CD14-positive monocyte (primary cell): ENCODE measurements at regions not wholly inside any gene's neighbourhood (a gene's known extent, or its start where the extent isn't known, plus 50 kb on each side); places are given as distances from the start of the nearest gene placed in this dataset.

Experiments used
- DNase-seq, 3 donors: peaks; one replicate each; pipeline ENCODE4 v3.0.0-alpha.2; 2011 to 2022
- H2AFZ ChIP-seq: 2 replicates; pipeline ENCODE4 v1.6.0; 2012; ENCODE audit warnings: mild to moderate bottlenecking, low read depth, low read length, inconsistent platforms; ENCODE audit not compliant: insufficient read depth, poor library complexity, severe bottlenecking
- H3K27ac ChIP-seq, 2 donors: 1 replicate in 1 of 2; 2 replicates in 1 of 2; pipeline ENCODE4 v1.5.1; 2012 to 2013; ENCODE audit warnings: low read length in 2 of 2, control low read depth in 1 of 2, inconsistent platforms in 1 of 2, low read depth in 1 of 2, mild to moderate bottlenecking in 1 of 2
- H3K27me3 ChIP-seq, 2 donors: one replicate each; pipeline versions ENCODE4 v1.6.0 to v1.6.1; 2011 to 2013; ENCODE audit warnings: low read length in 2 of 2; ENCODE audit not compliant: control insufficient read depth in 2 of 2, insufficient read depth in 2 of 2
- H3K36me3 ChIP-seq, 2 donors: replicated peaks in 1 of 2; 1 replicate in 1 of 2; 2 replicates in 1 of 2; pipeline versions ENCODE4 v1.5.1 to v1.6.1; 2012 to 2013; ENCODE audit warnings: low read length in 2 of 2, control low read depth in 1 of 2, inconsistent platforms in 1 of 2, mild to moderate bottlenecking in 1 of 2; ENCODE audit not compliant: insufficient read depth in 2 of 2, control insufficient read depth in 1 of 2
- H3K4me1 ChIP-seq, 2 donors: 1 replicate in 1 of 2; 2 replicates in 1 of 2; pipeline versions ENCODE4 v1.5.1 to v1.6.1; 2012 to 2013; ENCODE audit warnings: low read length in 2 of 2, control low read depth in 1 of 2, inconsistent platforms in 1 of 2, mild to moderate bottlenecking in 1 of 2, moderate library complexity in 1 of 2; ENCODE audit not compliant: insufficient read depth in 2 of 2, control insufficient read depth in 1 of 2
- H3K4me2 ChIP-seq: replicated peaks from 2 replicates; pipeline ENCODE3; 2012; ENCODE audit warnings: low read length, moderate library complexity, mild to moderate bottlenecking; ENCODE audit not compliant: poor library complexity, severe bottlenecking; ENCODE audit errors: extremely low read depth
- H3K4me3 ChIP-seq, 3 experiments: fragments of 200-600 bp in 1 of 3; sonication (generic) in 1 of 3; replicated peaks in 1 of 3; 1 replicate in 2 of 3; 2 replicates in 1 of 3; pipeline ENCODE4 v1.5.1; 2011 to 2013; ENCODE audit warnings: low read length in 3 of 3, mild to moderate bottlenecking in 3 of 3, control low read depth in 2 of 3, low read depth in 2 of 3, inconsistent platforms in 1 of 3, moderate library complexity in 1 of 3
- H3K79me2 ChIP-seq: 2 replicates; pipeline ENCODE4 v1.6.0; 2012; ENCODE audit warnings: mild to moderate bottlenecking, control low read depth, inconsistent platforms, low read length, moderate library complexity; ENCODE audit not compliant: insufficient read depth
- H3K9ac ChIP-seq: 2 replicates; pipeline ENCODE4 v1.6.0; 2017; ENCODE audit warnings: low read length, mild to moderate bottlenecking; ENCODE audit not compliant: insufficient read depth, poor library complexity, severe bottlenecking
- H3K9me3 ChIP-seq, 2 donors: replicated peaks in 1 of 2; 1 replicate in 1 of 2; 2 replicates in 1 of 2; pipeline versions ENCODE4 v1.5.1 to v1.6.1; 2012 to 2013; ENCODE audit warnings: low read length in 2 of 2, control low read depth in 1 of 2; ENCODE audit not compliant: control insufficient read depth in 1 of 2, insufficient read depth in 1 of 2
- H4K20me1 ChIP-seq: 2 replicates; pipeline ENCODE4 v1.6.0; 2012; ENCODE audit warnings: mild to moderate bottlenecking, low read length, control low read depth, moderate library complexity; ENCODE audit not compliant: insufficient read depth
- H3K27ac Mint-ChIP-seq, 7 donors: one replicate each; pipeline ENCODE4 v1.8.0; 2020; ENCODE audit warnings: mild to moderate bottlenecking in 7 of 7, mixed read lengths in 7 of 7, moderate library complexity in 6 of 7, inconsistent platforms in 2 of 7
- H3K27me3 Mint-ChIP-seq, 3 donors: one replicate each; pipeline ENCODE4 v1.8.0; 2021 to 2022; ENCODE audit warnings: low read depth in 3 of 3, mild to moderate bottlenecking in 3 of 3, mixed read lengths in 3 of 3, moderate library complexity in 3 of 3, inconsistent platforms in 1 of 3
- H3K36me3 Mint-ChIP-seq, 2 donors: one replicate each; pipeline ENCODE4 v1.8.0; 2020; ENCODE audit warnings: mixed read lengths in 2 of 2, inconsistent platforms in 1 of 2, mild to moderate bottlenecking in 1 of 2
- H3K4me1 Mint-ChIP-seq: one replicate; pipeline ENCODE4 v1.8.0; 2020; ENCODE audit warnings: mild to moderate bottlenecking, mixed read lengths
- H3K4me3 Mint-ChIP-seq, 2 donors: one replicate each; pipeline ENCODE4 v1.8.0; 2020; ENCODE audit warnings: mild to moderate bottlenecking in 2 of 2, mixed read lengths in 2 of 2, moderate library complexity in 1 of 2
- H3K9me3 Mint-ChIP-seq, 7 donors: one replicate each; pipeline ENCODE4 v1.8.0; 2020 to 2022; ENCODE audit warnings: mixed read lengths in 7 of 7, mild to moderate bottlenecking in 6 of 7, moderate library complexity in 6 of 7, inconsistent platforms in 2 of 7
- WGBS: methylation state at CpG from one replicate; pipeline ENCODE4 v1.1.5; 2013; ENCODE audit warnings: missing lambda C conversion rate; ENCODE audit not compliant: insufficient coverage; 5-methylcytosine and 5-hydroxymethylcytosine counted together
- intact Hi-C, 2 donors: fragments of 100-400 bp; cut with micrococcal nuclease; formaldehyde crosslinking; loops; one replicate each; pipeline versions ENCODE4 v1.15.0 to v1.15.1; 2023
- TF ChIP-seq, protein P1 (sequence below): fragments of 200-600 bp; IDR thresholded peaks from one replicate; pipeline ENCODE4 v1.8.0; 2022; ENCODE audit warnings: antibody characterized with exemption, mild to moderate bottlenecking

GRCh38 chr1:214186103-214186824 lies 94.7 kb upstream of the SMYD2 start:
- Mint-ChIP-seq H3K4me1 (peaks cover 5% of the 10 kb centered on the region), H3K36me3 (no peaks in the 10 kb centered on the region), H3K4me3 (no peak overlapping the region), H3K27ac (no peak overlapping the region), H3K27me3 (peaks cover 33 to 60% (median 46%) of the 10 kb centered on the region in 3 donors), H3K9me3 (peaks cover 0 to 9% (median 5%) of the 10 kb centered on the region in 7 donors)
- Histone ChIP-seq H2AFZ (no peak overlapping the region), H3K4me1 (no peaks in the 10 kb centered on the region), H3K27me3 (peaks cover 37 to 53% of the 10 kb centered on the region in 2 donors), H4K20me1 (no peaks in the 10 kb centered on the region), H3K9ac (no peak overlapping the region), H3K4me2 (no peak overlapping the region), H3K4me3 (no peak overlapping the region), H3K79me2 (no peaks in the 10 kb centered on the region), H3K9me3 (peaks cover 0 to 10% of the 10 kb centered on the region in 2 donors), H3K36me3 (no peaks in the 10 kb centered on the region), H3K27ac (no peak overlapping the region)
- TF ChIP-seq, protein P1, sequence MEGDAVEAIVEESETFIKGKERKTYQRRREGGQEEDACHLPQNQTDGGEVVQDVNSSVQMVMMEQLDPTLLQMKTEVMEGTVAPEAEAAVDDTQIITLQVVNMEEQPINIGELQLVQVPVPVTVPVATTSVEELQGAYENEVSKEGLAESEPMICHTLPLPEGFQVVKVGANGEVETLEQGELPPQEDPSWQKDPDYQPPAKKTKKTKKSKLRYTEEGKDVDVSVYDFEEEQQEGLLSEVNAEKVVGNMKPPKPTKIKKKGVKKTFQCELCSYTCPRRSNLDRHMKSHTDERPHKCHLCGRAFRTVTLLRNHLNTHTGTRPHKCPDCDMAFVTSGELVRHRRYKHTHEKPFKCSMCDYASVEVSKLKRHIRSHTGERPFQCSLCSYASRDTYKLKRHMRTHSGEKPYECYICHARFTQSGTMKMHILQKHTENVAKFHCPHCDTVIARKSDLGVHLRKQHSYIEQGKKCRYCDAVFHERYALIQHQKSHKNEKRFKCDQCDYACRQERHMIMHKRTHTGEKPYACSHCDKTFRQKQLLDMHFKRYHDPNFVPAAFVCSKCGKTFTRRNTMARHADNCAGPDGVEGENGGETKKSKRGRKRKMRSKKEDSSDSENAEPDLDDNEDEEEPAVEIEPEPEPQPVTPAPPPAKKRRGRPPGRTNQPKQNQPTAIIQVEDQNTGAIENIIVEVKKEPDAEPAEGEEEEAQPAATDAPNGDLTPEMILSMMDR: no peak
- no CpG with 5 or more reads among the region's 4 CpGs for WGBS
- DNase-seq: no peak
- intact Hi-C loops: no loop called here

DNA sequence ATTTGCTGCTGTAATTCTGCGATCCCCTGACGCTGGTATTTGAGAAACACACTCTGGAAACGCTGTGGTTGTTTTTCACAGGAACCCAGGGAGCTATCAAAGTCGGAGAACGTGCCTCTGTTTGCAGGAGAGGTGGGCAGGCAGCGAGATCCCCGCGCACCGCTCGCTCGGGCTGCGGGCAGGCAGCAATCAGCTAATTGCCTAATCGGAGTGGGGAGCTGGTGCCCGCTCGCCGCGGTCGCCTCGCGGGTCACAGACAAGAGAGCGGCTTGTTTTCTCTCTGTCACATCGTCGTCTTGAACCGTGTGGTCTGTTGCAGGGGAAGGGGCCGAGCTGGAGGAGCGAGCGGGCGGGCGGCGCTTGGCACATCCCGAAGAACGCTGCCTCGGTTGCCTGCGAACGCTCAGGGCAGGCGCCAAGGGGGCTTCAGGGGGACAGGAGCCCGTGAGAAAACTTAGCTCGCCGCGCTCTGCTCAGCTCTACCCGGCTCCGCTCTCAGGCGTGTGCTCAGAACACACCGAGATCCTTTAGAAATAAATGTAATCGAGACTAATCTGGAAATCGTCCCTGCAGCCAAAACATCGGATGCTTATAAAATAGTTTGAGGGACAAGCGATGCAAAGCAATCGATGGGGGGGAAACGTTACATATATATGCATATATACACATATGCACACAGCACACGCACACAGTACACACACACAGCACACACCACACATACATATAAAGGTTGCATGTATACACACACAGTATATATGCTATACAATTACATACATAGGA lies 93.6 kb upstream of the SMYD2 start:
- Histone ChIP-seq H3K4me2 (no peak overlapping the region), H3K4me1 (no peaks in the 10 kb centered on the region), H3K36me3 (no peaks in the 10 kb centered on the region), H3K9me3 (peaks cover 0 to 10% of the 10 kb centered on the region in 2 donors), H2AFZ (no peak overlapping the region), H3K27ac (no peak overlapping the region), H3K4me3 (no peak overlapping the region), H3K79me2 (no peaks in the 10 kb centered on the region), H4K20me1 (no peaks in the 10 kb centered on the region), H3K27me3 (peaks cover 37 to 53% of the 10 kb centered on the region in 2 donors), H3K9ac (no peak overlapping the region)
- peaks cover 35 to 56% (median 47%) of the 10 kb centered on the region in 3 donors for H3K27me3 Mint-ChIP-seq
- peaks cover 5% of the 10 kb centered on the region for H3K4me1 Mint-ChIP-seq
- peaks cover 0 to 9% (median 5%) of the 10 kb centered on the region in 7 donors for H3K9me3 Mint-ChIP-seq
- peak overlapping the region in 1 of 2 donors; percentile 61 for H3K4me3 Mint-ChIP-seq
- WGBS: 5% methylated on average over 42 of the region's 51 CpGs
- H3K36me3 Mint-ChIP-seq: no peaks in the 10 kb centered on the region
- no peak overlapping the region for H3K27ac Mint-ChIP-seq
- no peak for DNase-seq
- intact Hi-C loops: no loop called here
- TF ChIP-seq, protein P1: no peak
